ENCODE measurements at regions not wholly inside any gene's neighbourhood (a gene's known extent, or its start where the extent isn't known, plus 50 kb on each side); places are given as distances from the start of the nearest gene placed in this dataset.

DNA sequence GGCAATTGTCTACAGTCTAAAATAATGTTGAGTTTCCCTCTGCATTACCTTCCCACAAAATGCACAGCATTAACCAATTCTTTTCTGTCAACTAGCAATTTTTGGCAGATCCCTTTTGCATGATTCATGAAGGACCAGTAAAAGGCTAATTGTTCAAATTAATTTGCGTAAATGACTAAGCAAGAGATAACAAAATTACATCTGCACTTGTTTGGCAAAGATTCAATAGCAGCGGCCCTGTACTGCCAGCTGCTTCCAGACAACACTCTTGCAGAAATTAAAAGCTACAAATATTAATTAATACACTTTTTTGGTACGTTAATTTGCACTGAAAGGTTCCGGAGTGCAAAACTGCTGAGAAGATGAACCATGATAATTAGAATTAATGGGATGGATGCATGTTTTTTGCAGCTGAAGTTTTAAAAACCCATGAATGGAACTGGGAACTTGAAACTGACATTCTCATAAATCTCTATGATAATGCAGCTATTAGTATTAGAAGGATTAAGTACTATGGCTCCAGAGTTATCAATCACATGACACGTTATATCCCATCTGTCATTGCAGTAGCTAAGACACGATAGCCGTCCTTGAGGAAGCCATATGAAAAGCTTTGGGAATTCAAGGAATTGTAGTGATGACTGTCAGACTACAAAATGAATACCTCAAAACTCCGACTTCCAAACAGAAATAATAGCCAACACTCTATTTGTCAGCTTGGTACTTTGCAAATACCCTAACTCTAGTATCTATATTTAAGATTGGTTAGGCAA lies 1268.3 kb upstream of the ACVR2A start:
- TF ChIP-seq CTCF (IDR thresholded peaks at IDR 0.05; ENCODE audit: insufficient read depth, low read depth, low read length): no peak
- TF ChIP-seq EZH2 (IDR thresholded peaks at IDR 0.05; ENCODE audit: insufficient read depth, low read length): no peak

Measured in astrocyte (in vitro differentiated cells and primary cell).